NCI-H146 treated with DMSO at 0.1 percent for 48 hours (cell line): ENCODE measurements at regions not wholly inside any gene's neighbourhood (a gene's known extent, or its start where the extent isn't known, plus 50 kb on each side); places are given as distances from the start of the nearest gene placed in this dataset.

Experiments
- DNase-seq: peaks from one replicate; lab custom pipeline; 2025; ENCODE audit not compliant: unreplicated experiment; lab: John Stamatoyannopoulos, UW

- DNase-seq: no peak
Observed at GRCh38 chr1:110816945-110817344, 56.0 kb upstream of the CD53 start.

GRCh38 chr1:110811529-110811928 is 61.4 kb upstream of the CD53 start:
- DNase-seq: no peak

- DNase-seq: no peak
Observed at GRCh38 chr1:110800079-110800478, 72.9 kb upstream of the CD53 start.

DNA sequence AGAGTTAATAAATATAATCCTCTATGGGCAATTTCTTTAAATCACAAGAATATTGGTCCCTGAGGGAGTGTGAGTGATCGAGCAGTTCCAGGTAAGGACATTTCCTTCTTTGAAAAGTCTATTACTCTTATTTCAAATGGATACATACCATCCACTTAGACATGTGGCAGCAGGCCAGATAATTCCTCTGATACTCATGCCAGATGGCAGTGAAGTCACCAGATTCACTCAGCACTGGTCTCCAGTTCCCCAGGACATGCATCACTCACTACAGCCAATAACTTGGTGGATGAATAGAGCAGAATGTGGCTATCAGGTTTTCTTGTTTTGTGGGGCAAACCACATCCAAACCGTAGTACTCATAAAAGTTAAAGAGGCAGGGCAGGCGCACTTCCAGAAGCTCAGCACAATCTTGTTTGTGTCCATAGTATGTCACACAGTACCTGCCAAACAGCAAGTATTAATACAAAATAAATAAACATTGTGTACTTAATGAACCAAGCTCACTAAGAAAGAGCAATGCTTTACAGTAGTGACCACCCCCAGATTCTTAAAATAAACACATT is 74.2 kb upstream of the CD53 start:
- no peak for DNase-seq

GRCh38 chr1:110788673-110789072 is 84.3 kb upstream of the CD53 start:
- DNase-seq: no peak

GRCh38 chr1:110787328-110788071 is 85.4 kb upstream of the CD53 start:
- no peak for DNase-seq

DNA sequence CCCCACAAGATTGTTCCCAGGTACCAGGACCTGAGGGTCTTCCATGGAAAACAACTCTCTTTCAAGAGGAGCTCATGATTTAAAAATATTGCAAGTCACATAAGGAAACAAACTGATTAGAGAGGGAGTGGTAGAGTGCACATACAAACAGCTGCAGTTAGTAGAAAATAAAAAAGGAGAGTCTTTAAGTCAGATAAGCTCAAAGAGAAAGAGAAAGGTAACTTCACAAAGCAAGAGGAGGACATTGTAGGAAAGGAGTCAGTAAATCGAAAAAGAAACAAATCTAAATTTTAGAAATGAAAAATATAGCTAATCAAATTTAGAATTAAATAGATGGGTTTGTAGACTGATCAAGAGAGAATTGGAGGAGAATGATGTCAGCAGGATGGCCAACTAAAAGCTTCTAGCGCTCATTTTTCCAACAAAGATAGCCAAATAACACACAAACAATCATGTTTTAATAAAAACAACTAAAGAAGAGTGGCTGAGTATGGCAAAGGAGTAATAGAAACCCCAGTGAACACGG is 86.1 kb upstream of the CD53 start:
- no peak for DNase-seq

- DNase-seq: no peak
Observed at GRCh38 chr1:110785612-110786011, 87.3 kb upstream of the CD53 start.

DNA sequence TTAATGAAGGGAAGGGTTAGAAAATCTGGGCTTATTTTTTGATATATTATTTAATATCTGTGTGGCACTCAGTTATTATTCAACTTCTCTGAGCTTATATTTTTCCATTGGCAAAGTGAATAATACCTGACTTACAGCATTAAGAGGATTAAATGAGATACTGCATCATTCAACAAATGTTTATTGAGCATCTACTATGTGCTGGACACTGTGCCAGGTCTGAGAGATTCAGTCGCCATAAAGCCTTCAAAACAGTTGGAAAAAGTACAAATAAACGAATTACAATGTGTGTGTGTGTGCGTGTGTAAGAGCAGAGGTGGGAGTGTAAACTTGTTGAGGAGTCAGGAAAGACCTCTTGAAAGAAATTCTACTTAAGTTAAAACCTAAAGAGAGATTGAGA is 87.9 kb upstream of the CD53 start:
- no peak for DNase-seq

- DNase-seq: peak; percentile 49
Observed at GRCh38 chr1:110783292-110783918, 89.5 kb upstream of the CD53 start.

GRCh38 chr1:110781525-110781924 is 91.4 kb upstream of the CD53 start:
- no peak for DNase-seq

- peak; percentile 46 for DNase-seq
Observed at GRCh38 chr1:110780600-110781484, 92.1 kb upstream of the CD53 start.

GRCh38 chr1:110779636-110780035 is 93.3 kb upstream of the CD53 start:
- DNase-seq: no peak

GRCh38 chr1:110778821-110779220 is 94.1 kb upstream of the CD53 start:
- no peak for DNase-seq

GRCh38 chr1:110777228-110777627 is 95.7 kb upstream of the CD53 start:
- DNase-seq: no peak

DNA sequence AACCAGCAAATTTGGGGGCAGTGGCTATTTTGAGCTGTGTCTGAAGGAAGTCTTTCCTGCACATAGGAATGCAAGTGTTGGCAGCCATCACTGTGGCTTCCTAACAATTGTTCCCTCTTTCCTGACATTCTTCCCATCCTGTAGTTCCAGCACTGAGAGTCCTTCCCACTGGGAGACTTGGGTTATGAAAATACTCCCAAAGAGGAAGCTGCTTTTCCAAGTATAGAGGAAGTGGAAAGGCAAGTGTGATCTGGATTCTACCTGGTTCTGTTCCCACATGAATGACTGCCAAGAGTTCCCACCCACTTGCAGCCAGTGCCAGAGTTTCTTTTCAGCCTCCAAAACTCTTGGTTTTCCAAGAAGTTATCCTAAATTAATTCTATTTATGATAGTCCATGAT is 98.5 kb upstream of the CD53 start:
- no peak for DNase-seq

DNA sequence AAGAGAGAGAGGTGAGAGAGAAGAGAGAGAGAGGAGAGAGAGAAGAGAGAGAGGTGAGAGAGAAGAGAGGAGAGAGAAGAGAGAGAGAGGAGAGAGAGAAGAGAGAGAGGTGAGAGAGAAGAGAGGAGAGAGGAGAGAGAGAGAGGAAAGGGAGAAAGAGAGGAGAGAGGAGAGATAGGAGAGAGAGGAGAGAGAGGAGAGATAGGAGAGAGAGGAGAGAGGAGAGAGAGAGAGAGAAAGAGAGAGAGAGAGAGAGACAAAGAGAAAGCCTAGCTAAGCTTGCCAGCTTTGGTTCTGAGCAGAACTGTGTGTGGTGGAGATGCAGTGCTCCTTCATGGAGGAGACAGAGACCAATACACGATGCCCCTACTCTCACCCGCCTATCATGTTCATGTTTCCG is 99.1 kb upstream of the KCNA3 start:
- no peak for DNase-seq

DNA sequence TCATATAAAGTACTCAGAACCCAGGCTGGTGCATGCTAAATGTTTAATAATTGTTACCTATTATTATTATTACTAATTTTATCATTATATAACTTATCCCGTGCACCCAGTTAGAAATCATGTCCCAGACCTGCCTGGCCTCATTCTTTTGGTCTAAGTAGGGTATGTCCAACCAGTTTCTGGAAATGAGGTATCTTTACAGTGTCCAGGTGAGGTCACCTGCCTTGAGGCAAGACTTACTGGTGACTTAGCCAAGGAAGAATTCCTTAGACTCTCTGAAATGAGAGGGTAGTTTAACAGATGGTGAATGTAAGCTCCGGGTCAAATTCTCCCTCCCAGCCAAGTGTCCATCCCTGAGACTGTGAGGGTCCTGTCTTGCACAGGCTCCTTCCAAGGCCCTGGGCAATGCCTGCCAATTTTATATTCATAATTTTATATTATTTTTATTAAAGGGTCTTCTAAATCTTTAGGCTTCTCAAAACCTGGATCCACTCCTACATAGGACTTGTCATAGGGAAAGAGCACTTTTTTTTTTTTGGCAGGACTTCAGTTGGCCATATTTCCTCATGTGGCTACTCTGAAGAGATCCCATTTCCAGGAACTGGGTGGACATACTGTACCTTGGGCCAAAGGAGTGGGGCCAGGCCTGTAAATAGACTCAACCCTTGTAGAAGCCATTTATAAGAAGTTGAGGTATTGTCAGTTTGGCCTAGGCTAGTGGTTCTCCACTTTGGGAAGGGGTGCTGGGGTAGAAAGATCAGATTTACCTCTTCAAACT is 96.7 kb upstream of the KCNA3 start:
- DNase-seq: no peak

DNA sequence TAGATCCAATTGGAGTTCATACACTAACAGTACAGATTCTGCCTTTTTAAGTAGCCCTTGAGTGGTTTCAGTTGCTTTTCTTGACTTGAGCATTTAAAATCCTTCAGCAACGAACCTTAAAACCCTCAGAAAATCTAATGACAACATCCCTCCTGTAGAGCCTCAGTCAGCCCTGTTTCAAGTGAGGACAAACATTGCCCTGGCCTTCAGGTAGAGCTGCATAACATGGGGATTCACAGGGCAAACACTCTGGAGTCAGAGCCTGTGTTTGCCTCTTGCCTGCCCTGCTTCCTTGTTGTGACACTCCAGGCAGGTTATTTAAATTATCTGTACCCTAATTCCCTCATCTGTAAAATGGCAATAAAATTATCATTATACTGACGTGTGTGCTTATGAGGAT is 96.1 kb upstream of the KCNA3 start:
- DNase-seq: no peak

DNA sequence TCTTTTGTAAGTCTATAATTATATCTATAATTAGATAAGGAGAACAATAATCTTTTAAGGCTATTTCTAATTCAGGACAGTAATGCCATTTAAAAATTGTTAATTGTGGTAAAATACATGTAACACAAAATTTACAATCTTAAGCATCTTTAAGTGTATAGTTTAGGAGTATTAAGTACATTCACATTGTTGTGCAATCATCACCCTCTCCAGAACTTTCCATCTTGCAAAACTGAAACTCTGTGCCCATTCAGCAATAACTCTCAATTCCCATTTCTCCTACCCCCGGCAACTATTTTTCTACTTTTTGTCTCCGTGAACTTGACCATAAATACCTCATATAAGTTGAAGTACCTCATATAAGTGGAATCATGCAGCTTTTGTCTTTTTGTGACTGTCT is 93.9 kb upstream of the KCNA3 start:
- no peak for DNase-seq

DNA sequence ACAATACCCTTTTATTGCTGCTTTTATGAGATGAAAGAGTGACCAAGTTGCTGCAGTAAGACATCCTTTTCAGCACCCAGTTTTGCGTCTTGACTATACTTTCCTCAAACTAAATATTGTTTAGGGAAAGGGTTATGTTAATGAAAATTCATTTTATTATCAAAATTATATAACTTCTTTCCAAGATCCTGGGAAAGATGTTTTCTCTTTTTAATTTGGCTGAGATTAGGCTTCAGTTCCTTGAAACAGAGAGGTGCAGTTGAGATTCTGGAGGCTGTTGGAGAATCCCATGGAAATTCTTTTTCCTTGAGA is 91.6 kb upstream of the KCNA3 start:
- no peak for DNase-seq
